Activated naive CD8-positive, alpha-beta T cell treated with anti-CD3 and anti-CD28 coated beads, Interleukin-2, amount 50 U/mL, for 16 hours (primary cell): ENCODE measurements at regions not wholly inside any gene's neighbourhood (a gene's known extent, or its start where the extent isn't known, plus 50 kb on each side); places are given as distances from the start of the nearest gene placed in this dataset.
"Not testable (repeated sequence)": the region's sequence is repeated elsewhere in the genome, so short reads cannot be mapped to it uniquely, and the experiment has no call there.

Experiments used
- DNase-seq: peaks from one replicate; pipeline ENCODE4 v3.0.0-alpha.2; 2020; ENCODE audit warnings: low read depth, low spot score

- no peak for DNase-seq
These were observed 166.5 kb downstream of the VEGFA start for GRCh38 chr6:43936476-43936875.

- DNase-seq = no peak
These were observed 166.0 kb downstream of the VEGFA start for GRCh38 chr6:43935921-43936439.

GRCh38 chr6:43934803-43935602 lies 165.0 kb downstream of the VEGFA start:
- DNase-seq = no peak

GRCh38 chr6:43934183-43934802 lies 164.3 kb downstream of the VEGFA start:
- DNase-seq = no peak

GRCh38 chr6:43933148-43933885 lies 163.3 kb downstream of the VEGFA start:
- DNase-seq = no peak

- DNase-seq = no peak
These were observed 162.5 kb downstream of the VEGFA start for GRCh38 chr6:43932259-43933147.

- DNase-seq = no peak
These were observed 161.2 kb downstream of the VEGFA start for GRCh38 chr6:43931201-43931600.

- no peak for DNase-seq
These were observed 160.6 kb downstream of the VEGFA start for GRCh38 chr6:43930440-43931154.

- no peak for DNase-seq
These were observed 159.5 kb downstream of the VEGFA start for GRCh38 chr6:43929511-43929910.

GRCh38 chr6:43927532-43928210 lies 157.7 kb downstream of the VEGFA start:
- DNase-seq = no peak

- no peak for DNase-seq
These were observed 156.9 kb downstream of the VEGFA start for GRCh38 chr6:43926634-43927531.

- DNase-seq = not testable (repeated sequence)
These were observed 155.7 kb downstream of the VEGFA start for GRCh38 chr6:43925636-43926139.

- DNase-seq = no peak
These were observed 154.3 kb downstream of the VEGFA start for GRCh38 chr6:43924222-43924702.

- no peak for DNase-seq
These were observed 153.6 kb downstream of the VEGFA start for GRCh38 chr6:43923376-43924221.

- no peak for DNase-seq
These were observed 152.7 kb downstream of the VEGFA start for GRCh38 chr6:43922426-43923375.
